Right lobe of liver (tissue), 6 donors: ENCODE measurements at regions not wholly inside any gene's neighbourhood (a gene's known extent, or its start where the extent isn't known, plus 50 kb on each side); places are given as distances from the start of the nearest gene placed in this dataset.

Experiments used
- ATAC-seq, 4 donors: fragments of 200-7000 bp; cut with Tn5 transposase; one replicate each; pipeline ENCODE4 v1.9.1; 2020; ENCODE audit warnings: mild to moderate bottlenecking in 4 of 4, moderate library complexity in 4 of 4
- DNase-seq, 3 donors: peaks; one replicate each; pipeline ENCODE4 v3.0.0-alpha.2; 2020
- H3K27ac ChIP-seq, 3 donors: fragments of 200-600 bp; one replicate each; pipeline ENCODE4 v1.8.0; 2022
- H3K27me3 ChIP-seq, 2 donors: fragments of 200-600 bp; one replicate each; pipeline ENCODE4 v1.8.0; 2022
- H3K36me3 ChIP-seq, 4 donors: fragments of 200-600 bp; sonication (generic) in 1 of 4; one replicate each; pipeline versions ENCODE4 v1.5.1 to v1.8.0; 2017 to 2022; ENCODE audit warnings: control low read depth in 1 of 4
- H3K4me1 ChIP-seq, 4 donors: fragments of 200-600 bp; sonication (generic) in 1 of 4; one replicate each; pipeline versions ENCODE4 v1.5.1 to v1.8.0; 2017 to 2022; ENCODE audit warnings: control low read depth in 1 of 4
- H3K4me3 ChIP-seq, 3 donors: fragments of 200-600 bp; one replicate each; pipeline ENCODE4 v1.8.0; 2022
- H3K9me3 ChIP-seq, 4 donors: fragments of 200-600 bp; sonication (generic) in 1 of 4; one replicate each; pipeline versions ENCODE4 v1.5.1 to v1.8.0; 2017 to 2022; ENCODE audit warnings: control low read depth in 1 of 4
- CTCF ChIP-seq, 4 donors: fragments of 200-600 bp in 3 of 4; fragments of 450-650 bp in 1 of 4; IDR thresholded peaks; one replicate each; pipeline versions ENCODE4 v1.5.1 to v1.8.0; 2016 to 2022; ENCODE audit warnings: antibody characterized with exemption in 4 of 4, mild to moderate bottlenecking in 2 of 4
- POLR2A ChIP-seq: fragments of 450-650 bp; IDR thresholded peaks from one replicate; pipeline ENCODE4 v1.6.1; 2017; ENCODE audit warnings: antibody characterized with exemption, mild to moderate bottlenecking
- WGBS: methylation state at CpG from one replicate; pipeline ENCODE4 v1.1.6; 2018; ENCODE audit warnings: low coverage, low lambda C conversion rate; ENCODE audit not compliant: insufficient coverage; ENCODE audit errors: missing lambda C conversion rate; 5-methylcytosine and 5-hydroxymethylcytosine counted together
- intact Hi-C, 2 donors: fragments of 100-400 bp; cut with DNase I; formaldehyde crosslinking; loops; one replicate each; pipeline versions ENCODE4 v1.11.2 to v1.14.1; 2022
- donor health status: DM: no; HTN: yes; CAD: no.
- donor health status: DM: no; HTN: no; CAD: no.
- donor health status: DM: no; HTN: no; CAD: no.
- donor health status: DM: no; HTN: yes; CAD: no.
- donor health status: DM: no; HTN: yes; CAD: no.

- no peaks in the 10 kb centered on the region for H3K4me1 ChIP-seq
- H3K27me3 ChIP-seq = no peaks in the 10 kb centered on the region
- H3K27ac ChIP-seq = no peak overlapping the region
- no peaks in the 10 kb centered on the region for H3K9me3 ChIP-seq
- ATAC-seq = no peak
- TF ChIP-seq POLR2A (no peak), CTCF (IDR thresholded peaks at IDR 0.05) (no peak)
- no peak overlapping the region for H3K4me3 ChIP-seq
- intact Hi-C loops = no loop called here
- WGBS = 89% methylated on average over 7 of the region's 7 CpGs
- no peak for DNase-seq
- no peaks in the 10 kb centered on the region for H3K36me3 ChIP-seq
These were observed 153.5 kb upstream of the MEIS2 start for GRCh38 chr15:37253877-37254276.

- intact Hi-C loops = no loop called here
- ATAC-seq = no peak
These were observed 159.9 kb upstream of the MEIS2 start for GRCh38 chr15:37260255-37260654.

GRCh38 chr15:37261685-37262084 is 161.3 kb upstream of the MEIS2 start:
- TF ChIP-seq CTCF (IDR thresholded peaks at IDR 0.05) (no peak), POLR2A (no peak)
- 42% methylated on average over 4 of the region's 4 CpGs for WGBS

More at GRCh38 chr15:37260255-37260654, 159.9 kb upstream of the MEIS2 start:
- no peaks in the 10 kb centered on the region for H3K36me3 ChIP-seq
- no peak overlapping the region for H3K27ac ChIP-seq
- H3K4me3 ChIP-seq = no peak overlapping the region
- no peaks in the 10 kb centered on the region for H3K27me3 ChIP-seq
- DNase-seq = no peak
- H3K4me1 ChIP-seq = peaks cover 0 to 15% (median 4%) of the 10 kb centered on the region in 4 donors
- no peak for TF ChIP-seq CTCF (IDR thresholded peaks at IDR 0.05)
- TF ChIP-seq POLR2A = no peak
- no peaks in the 10 kb centered on the region for H3K9me3 ChIP-seq

GRCh38 chr15:37262922-37263608 is 162.7 kb upstream of the MEIS2 start:
- H3K27me3 ChIP-seq = no peaks in the 10 kb centered on the region
- intact Hi-C loops = no loop called here
- H3K4me1 ChIP-seq = peaks cover 0 to 15% (median 4%) of the 10 kb centered on the region in 4 donors
- H3K27ac ChIP-seq = peak overlapping the region in 2 of 3 donors; percentile 54 to 58
- H3K4me3 ChIP-seq = no peak overlapping the region
- H3K9me3 ChIP-seq = no peaks in the 10 kb centered on the region
- TF ChIP-seq POLR2A (no peak), CTCF (IDR thresholded peaks at IDR 0.05) (no peak)
- ATAC-seq = peak; percentile 67 to 84 (median 81)
- WGBS = 26% methylated on average over 3 of the region's 3 CpGs
- no peaks in the 10 kb centered on the region for H3K36me3 ChIP-seq
- no peak for DNase-seq

More at GRCh38 chr15:37261685-37262084, 161.3 kb upstream of the MEIS2 start:
- H3K4me3 ChIP-seq = no peak overlapping the region
- peak; percentile 42 to 87 (median 62) for ATAC-seq
- no peak for DNase-seq
- H3K36me3 ChIP-seq = no peaks in the 10 kb centered on the region
- intact Hi-C loops = no loop called here
- H3K4me1 ChIP-seq = peaks cover 0 to 15% (median 4%) of the 10 kb centered on the region in 4 donors
- no peaks in the 10 kb centered on the region for H3K27me3 ChIP-seq
- H3K9me3 ChIP-seq = no peaks in the 10 kb centered on the region
- H3K27ac ChIP-seq = no peak overlapping the region
